Stimulated activated CD8-positive, alpha-beta memory T cell treated with anti-CD3 and anti-CD28 coated beads, Interleukin-7, amount 100 ng/mL, for 48 hours (primary cell): ENCODE measurements at regions not wholly inside any gene's neighbourhood (a gene's known extent, or its start where the extent isn't known, plus 50 kb on each side); places are given as distances from the start of the nearest gene placed in this dataset.

Source experiments
- DNase-seq, 2 donors: peaks; one replicate each; pipeline ENCODE4 v3.0.0-alpha.2; 2020; ENCODE audit warnings: low read depth in 1 of 2; ENCODE audit errors: extremely low read depth in 1 of 2

- DNase-seq = no peak
Measured at GRCh38 chr19:32017176-32017953, 328.0 kb upstream of the ZNF507 start.

- DNase-seq = no peak
Measured at GRCh38 chr19:32018014-32018413, 327.4 kb upstream of the ZNF507 start.

- DNase-seq = no peak
Measured at GRCh38 chr19:32020538-32020937, 324.9 kb upstream of the ZNF507 start.

GRCh38 chr19:32022044-32022640, 323.3 kb upstream of the ZNF507 start:
- no peak for DNase-seq

- DNase-seq = no peak
Measured at GRCh38 chr19:32022731-32023563, 322.5 kb upstream of the ZNF507 start.

- DNase-seq = no peak
Measured at GRCh38 chr19:32023564-32023832, 321.9 kb upstream of the ZNF507 start.

GRCh38 chr19:32029235-32029634, 316.2 kb upstream of the ZNF507 start:
- DNase-seq = no peak

- no peak for DNase-seq
Measured at GRCh38 chr19:32032561-32032960, 312.8 kb upstream of the ZNF507 start.

- no peak for DNase-seq
Measured at GRCh38 chr19:32035626-32036025, 309.8 kb upstream of the ZNF507 start.

GRCh38 chr19:32038021-32038920, 307.1 kb upstream of the ZNF507 start:
- no peak for DNase-seq

GRCh38 chr19:32038961-32039360, 306.4 kb upstream of the ZNF507 start:
- DNase-seq = no peak

GRCh38 chr19:32039440-32039839, 306.0 kb upstream of the ZNF507 start:
- no peak for DNase-seq

- DNase-seq = no peak
Measured at GRCh38 chr19:32040236-32040635, 305.2 kb upstream of the ZNF507 start.

GRCh38 chr19:32041681-32042292, 303.6 kb upstream of the ZNF507 start:
- peak in 1 of 2 donors; percentile 2 for DNase-seq

GRCh38 chr19:32047788-32048187, 297.6 kb upstream of the ZNF507 start:
- DNase-seq = no peak

GRCh38 chr19:32053376-32053775, 292.0 kb upstream of the ZNF507 start:
- DNase-seq = no peak

GRCh38 chr19:32053861-32054260, 291.5 kb upstream of the ZNF507 start:
- no peak for DNase-seq

GRCh38 chr19:32058131-32058530, 287.3 kb upstream of the ZNF507 start:
- no peak for DNase-seq

GRCh38 chr19:32061315-32061714, 284.1 kb upstream of the ZNF507 start:
- DNase-seq = no peak

- DNase-seq = no peak
Measured at GRCh38 chr19:32063601-32064000, 281.8 kb upstream of the ZNF507 start.

GRCh38 chr19:32066056-32066455, 279.4 kb upstream of the ZNF507 start:
- no peak for DNase-seq
